Mesendoderm (in vitro differentiated cells): ENCODE measurements at regions not wholly inside any gene's neighbourhood (a gene's known extent, or its start where the extent isn't known, plus 50 kb on each side); places are given as distances from the start of the nearest gene placed in this dataset.

Experiments used
- DNase-seq: peaks from one replicate; pipeline ENCODE4 v3.0.0; 2013
- H2AK5ac ChIP-seq: 2 replicates; pipeline ENCODE4 v1.6.1; 2013; ENCODE audit warnings: low read length, inconsistent platforms
- H2BK120ac ChIP-seq: 2 replicates; pipeline ENCODE4 v1.6.1; 2013; ENCODE audit warnings: low read depth, mild to moderate bottlenecking, low read length, moderate library complexity, mixed read lengths
- H2BK15ac ChIP-seq: replicated peaks from 2 replicates; pipeline ENCODE4 v1.6.1; 2013; ENCODE audit warnings: low read depth, mild to moderate bottlenecking, moderate library complexity
- H2BK5ac ChIP-seq: 2 replicates; pipeline ENCODE4 v1.6.1; 2013; ENCODE audit warnings: low read length, inconsistent platforms
- H3K18ac ChIP-seq: 2 replicates; pipeline ENCODE4 v1.6.1; 2013; ENCODE audit warnings: mild to moderate bottlenecking, low read length, mixed read lengths
- H3K23ac ChIP-seq: one replicate; pipeline ENCODE4 v1.6.1; 2013; ENCODE audit warnings: low read length
- H3K27ac ChIP-seq: 2 replicates; pipeline ENCODE4 v1.5.1; 2013; ENCODE audit warnings: low read depth, mild to moderate bottlenecking, inconsistent platforms, low read length, moderate library complexity
- H3K27me3 ChIP-seq: 2 replicates; pipeline ENCODE4 v1.6.1; 2013; ENCODE audit warnings: low read length, control low read depth, mild to moderate bottlenecking, inconsistent platforms; ENCODE audit not compliant: insufficient read depth, poor library complexity
- H3K36me3 ChIP-seq: 2 replicates; pipeline ENCODE4 v1.6.1; 2013; ENCODE audit warnings: low read length, inconsistent platforms; ENCODE audit not compliant: control insufficient read depth, insufficient read depth
- H3K4ac ChIP-seq: one replicate; pipeline ENCODE4 v1.6.1; 2013; ENCODE audit warnings: low read depth, mild to moderate bottlenecking, low read length, moderate library complexity
- H3K4me1 ChIP-seq: 2 replicates; pipeline ENCODE4 v1.6.1; 2013; ENCODE audit warnings: low read depth, low read length, inconsistent platforms; ENCODE audit not compliant: control insufficient read depth
- H3K4me2 ChIP-seq: 2 replicates; pipeline ENCODE4 v1.6.1; 2013; ENCODE audit warnings: low read length
- H3K4me3 ChIP-seq: 2 replicates; pipeline ENCODE4 v1.5.1; 2013; ENCODE audit warnings: mild to moderate bottlenecking, low read length
- H3K56ac ChIP-seq: one replicate; pipeline ENCODE4 v1.6.1; 2013; ENCODE audit warnings: low read length
- H3K79me1 ChIP-seq: 2 replicates; pipeline ENCODE4 v1.6.1; 2013; ENCODE audit warnings: low read length, inconsistent platforms
- H3K79me2 ChIP-seq: 2 replicates; pipeline ENCODE4 v1.6.1; 2013; ENCODE audit warnings: mild to moderate bottlenecking, low read length; ENCODE audit not compliant: control insufficient read depth, insufficient read depth
- H3K9ac ChIP-seq: 2 replicates; pipeline ENCODE4 v1.6.1; 2013; ENCODE audit warnings: low read length, inconsistent platforms
- H4K5ac ChIP-seq: one replicate; pipeline ENCODE4 v1.6.1; 2013; ENCODE audit warnings: low read length
- H4K8ac ChIP-seq: one replicate; pipeline ENCODE4 v1.6.1; 2013; ENCODE audit warnings: low read depth, mild to moderate bottlenecking, control low read depth, low read length, moderate library complexity
- WGBS: extraction: QIAGEN DNeasy Blood & Tissue Kit; methylation state at CpG from one replicate; pipeline ENCODE4 v1.1.7; 2013; ENCODE audit warnings: low lambda C conversion rate, missing lambda C conversion rate; ENCODE audit not compliant: insufficient coverage; ENCODE audit errors: extremely low coverage; 5-methylcytosine and 5-hydroxymethylcytosine counted together

DNA sequence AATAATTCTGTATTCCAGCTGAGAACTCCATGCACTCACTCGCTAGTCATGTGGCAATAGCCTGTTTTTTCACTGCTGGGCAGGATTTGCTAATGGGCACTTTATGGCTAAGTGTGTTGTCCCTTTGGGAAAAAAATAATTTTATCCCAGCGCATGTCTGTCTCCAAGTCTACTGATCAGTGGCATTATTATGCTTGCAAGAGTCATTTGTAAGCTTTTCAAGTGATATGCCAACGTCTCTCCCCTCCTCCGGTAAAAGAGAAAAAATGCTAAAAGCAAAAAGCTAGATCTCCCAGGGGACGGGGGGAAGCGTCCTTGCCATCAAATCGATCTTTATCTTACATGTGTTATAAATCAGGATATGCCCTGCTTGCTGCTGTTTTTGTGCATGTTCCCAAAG is 407.7 kb downstream of the CDH26 start:
- Histone ChIP-seq H3K4ac (no peak overlapping the region), H2BK5ac (no peak overlapping the region), H3K23ac (no peak overlapping the region), H3K79me1 (no peaks in the 10 kb centered on the region), H2BK120ac (no peak overlapping the region), H3K18ac (no peak overlapping the region), H3K4me2 (no peak overlapping the region), H2AK5ac (no peak overlapping the region), H3K27ac (no peak overlapping the region), H4K5ac (no peak overlapping the region), H3K9ac (no peak overlapping the region), H3K4me3 (no peak overlapping the region), H2BK15ac (no peak overlapping the region), H3K4me1 (no peaks in the 10 kb centered on the region), H3K79me2 (no peaks in the 10 kb centered on the region), H3K36me3 (no peaks in the 10 kb centered on the region), H3K27me3 (no peaks in the 10 kb centered on the region), H3K56ac (no peak overlapping the region), H4K8ac (no peak overlapping the region)
- no CpG with 5 or more reads among the region's 7 CpGs for WGBS
- DNase-seq: no peak

DNA sequence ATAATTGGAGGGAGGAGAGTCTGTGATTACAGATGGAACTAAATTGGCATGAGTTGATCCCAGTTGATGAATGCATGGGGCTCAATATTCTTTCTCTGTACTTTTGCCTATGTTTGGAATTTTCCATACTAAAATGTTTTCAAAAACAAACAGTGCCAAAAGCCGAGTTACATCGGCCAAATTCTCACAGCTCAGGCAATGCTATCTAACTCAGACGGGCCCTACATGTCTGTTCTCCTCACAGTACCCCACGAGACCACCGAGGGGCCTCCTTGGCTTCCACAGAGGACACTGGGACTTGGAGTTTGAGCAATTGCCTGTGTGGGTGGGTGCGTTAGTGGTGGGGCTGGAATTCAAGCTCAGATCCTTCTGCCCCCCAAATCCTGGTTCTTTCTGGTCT is 413.2 kb downstream of the CDH26 start:
- Histone ChIP-seq H3K9ac (no peak overlapping the region), H3K18ac (no peak overlapping the region), H3K4ac (no peak overlapping the region), H3K36me3 (no peaks in the 10 kb centered on the region), H3K56ac (no peak overlapping the region), H3K4me2 (no peak overlapping the region), H2BK120ac (no peak overlapping the region), H3K79me2 (no peaks in the 10 kb centered on the region), H2BK5ac (no peak overlapping the region), H4K8ac (no peak overlapping the region), H2BK15ac (no peak overlapping the region), H3K23ac (no peak overlapping the region), H2AK5ac (no peak overlapping the region), H3K27me3 (no peaks in the 10 kb centered on the region), H3K4me1 (no peaks in the 10 kb centered on the region), H3K79me1 (no peaks in the 10 kb centered on the region), H4K5ac (no peak overlapping the region), H3K27ac (no peak overlapping the region), H3K4me3 (no peak overlapping the region)
- WGBS: no CpG with 5 or more reads among the region's 6 CpGs
- DNase-seq: peak; percentile 25

DNA sequence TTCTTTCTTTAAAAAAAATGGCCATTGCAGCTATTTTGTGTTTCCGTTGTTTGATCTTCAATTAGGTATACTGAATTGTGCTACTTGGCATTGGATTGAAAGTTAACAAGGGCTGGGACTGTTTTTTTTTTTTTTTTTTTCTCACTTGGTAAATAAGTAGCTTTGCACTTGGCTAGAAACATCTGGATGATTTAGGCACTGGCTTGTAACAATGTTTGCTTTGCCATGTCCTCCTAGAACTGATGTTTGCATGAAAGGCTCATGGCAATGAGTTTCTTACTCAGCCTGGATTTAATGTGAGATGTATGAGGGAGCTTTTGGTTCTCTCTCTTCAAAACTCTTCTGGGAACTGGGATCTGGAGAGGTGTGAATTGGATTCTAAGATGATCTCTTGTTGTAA is 414.1 kb downstream of the CDH26 start:
- Histone ChIP-seq H2BK5ac (no peak overlapping the region), H3K4me2 (no peak overlapping the region), H3K4ac (no peak overlapping the region), H3K36me3 (no peaks in the 10 kb centered on the region), H3K79me2 (no peaks in the 10 kb centered on the region), H3K56ac (no peak overlapping the region), H2AK5ac (no peak overlapping the region), H3K18ac (no peak overlapping the region), H3K27ac (no peak overlapping the region), H2BK15ac (no peak overlapping the region), H3K4me1 (no peaks in the 10 kb centered on the region), H3K79me1 (no peaks in the 10 kb centered on the region), H3K27me3 (no peaks in the 10 kb centered on the region), H3K23ac (no peak overlapping the region), H4K8ac (no peak overlapping the region), H2BK120ac (no peak overlapping the region), H3K4me3 (no peak overlapping the region), H4K5ac (no peak overlapping the region), H3K9ac (no peak overlapping the region)
- no peak for DNase-seq
- WGBS: no CpG with 5 or more reads among the region's 1 CpG

DNA sequence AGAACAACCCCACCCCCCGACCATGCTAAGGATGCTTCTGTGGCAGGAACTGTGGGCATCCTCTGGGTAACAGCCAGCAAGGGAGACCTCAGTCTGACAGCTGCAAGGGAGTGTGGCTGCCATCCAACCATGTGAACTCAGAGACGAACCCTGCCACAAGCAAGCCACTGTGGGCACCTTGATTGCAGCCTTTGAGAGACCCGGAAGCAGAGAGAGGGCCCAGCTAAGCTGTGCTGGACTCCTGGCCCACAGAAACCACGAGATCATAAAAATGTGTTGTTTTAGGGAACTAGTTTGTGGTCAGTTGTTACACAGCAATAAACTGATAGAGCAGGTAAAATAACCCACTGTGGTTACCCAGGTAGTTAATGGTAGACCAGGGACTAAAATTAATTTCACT is 414.6 kb downstream of the CDH26 start:
- H3K79me2 ChIP-seq: no peaks in the 10 kb centered on the region

DNA sequence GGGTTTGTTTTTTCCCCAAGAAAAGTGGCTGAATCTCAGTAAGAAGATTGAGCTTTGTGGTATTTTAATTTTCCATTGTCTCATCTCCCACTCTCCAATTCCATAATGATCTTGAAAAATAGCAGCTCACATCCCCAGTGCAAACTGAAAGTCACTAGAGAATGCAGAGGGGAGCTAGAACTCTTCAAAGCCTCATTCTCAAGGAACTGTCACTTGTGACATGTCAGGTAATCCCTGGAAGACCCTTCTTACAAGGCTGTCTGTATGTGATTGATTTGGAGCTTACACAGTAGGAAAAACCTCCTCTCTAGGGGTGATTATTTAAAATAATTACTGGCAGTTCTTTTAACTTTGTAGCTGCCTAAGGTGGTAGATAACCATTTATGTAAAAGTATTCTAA is 420.4 kb downstream of the CDH26 start:
- Histone ChIP-seq H4K8ac (no peak overlapping the region), H2BK5ac (no peak overlapping the region), H3K27me3 (no peaks in the 10 kb centered on the region), H3K23ac (no peak overlapping the region), H3K4me2 (no peak overlapping the region), H2BK120ac (no peak overlapping the region), H3K27ac (no peak overlapping the region), H3K79me2 (no peaks in the 10 kb centered on the region), H3K79me1 (no peaks in the 10 kb centered on the region), H3K56ac (no peak overlapping the region), H3K9ac (no peak overlapping the region), H3K36me3 (no peaks in the 10 kb centered on the region), H3K18ac (no peak overlapping the region), H3K4me1 (no peaks in the 10 kb centered on the region), H3K4ac (no peak overlapping the region), H2AK5ac (no peak overlapping the region), H3K4me3 (no peak overlapping the region), H2BK15ac (no peak overlapping the region), H4K5ac (no peak overlapping the region)
- DNase-seq: no peak

More for the DNA sequence above, 414.6 kb downstream of the CDH26 start:
- no peak overlapping the region for H3K23ac ChIP-seq
- no peak overlapping the region for H3K18ac ChIP-seq
- H3K4me1 ChIP-seq: no peaks in the 10 kb centered on the region
- H2AK5ac ChIP-seq: no peak overlapping the region
- no peak overlapping the region for H2BK15ac ChIP-seq
- H3K4me3 ChIP-seq: no peak overlapping the region
- WGBS: no CpG with 5 or more reads among the region's 4 CpGs
- H3K27ac ChIP-seq: no peak overlapping the region
- no peaks in the 10 kb centered on the region for H3K79me1 ChIP-seq
- no peak overlapping the region for H4K8ac ChIP-seq
- H4K5ac ChIP-seq: no peak overlapping the region
- H3K36me3 ChIP-seq: no peaks in the 10 kb centered on the region
- no peak overlapping the region for H2BK5ac ChIP-seq
- no peaks in the 10 kb centered on the region for H3K27me3 ChIP-seq
- no peak overlapping the region for H3K4ac ChIP-seq
- H3K9ac ChIP-seq: no peak overlapping the region
- H2BK120ac ChIP-seq: no peak overlapping the region
- no peak overlapping the region for H3K4me2 ChIP-seq
- no peak for DNase-seq
- no peak overlapping the region for H3K56ac ChIP-seq

DNA sequence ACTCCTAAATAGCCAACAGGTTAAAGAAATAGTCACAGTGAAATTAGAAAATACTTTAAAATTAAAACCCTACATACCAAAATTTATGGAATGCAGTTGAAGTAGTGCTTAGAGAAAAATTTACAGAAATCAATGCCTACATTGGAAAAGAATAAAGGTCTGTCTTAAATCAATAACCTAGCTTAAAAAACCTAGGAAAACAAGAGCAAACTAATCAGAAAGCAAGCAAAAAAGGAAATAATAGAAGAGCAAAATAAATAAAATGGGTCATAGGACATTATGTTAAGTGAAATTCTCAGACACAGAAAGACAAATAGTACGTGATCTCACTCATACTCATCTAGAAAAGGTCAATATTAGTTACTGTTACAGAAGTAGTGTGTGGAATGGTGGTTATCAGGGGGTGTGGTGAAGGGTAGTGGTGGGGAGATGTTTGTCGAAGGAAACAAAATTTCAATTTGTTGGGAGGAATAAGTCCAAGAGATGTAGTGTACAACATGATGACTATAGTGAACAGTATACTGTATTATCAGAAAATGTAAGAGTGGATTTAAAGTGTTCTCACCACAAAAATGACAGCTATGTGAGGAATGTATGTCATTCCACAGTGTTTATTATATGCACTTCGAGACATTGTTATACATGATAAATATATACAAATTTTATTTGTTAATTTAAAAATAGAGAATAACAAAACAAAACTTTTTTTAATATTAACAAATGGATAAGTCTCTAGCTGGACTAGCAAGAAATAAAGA is 423.6 kb downstream of the CDH26 start:
- Histone ChIP-seq H3K18ac (no peak overlapping the region), H4K8ac (no peak overlapping the region), H3K36me3 (no peaks in the 10 kb centered on the region), H3K56ac (no peak overlapping the region), H2BK5ac (no peak overlapping the region), H3K4me2 (no peak overlapping the region), H3K79me1 (no peaks in the 10 kb centered on the region), H3K4me3 (no peak overlapping the region), H3K9ac (no peak overlapping the region), H2BK15ac (no peak overlapping the region), H3K4me1 (no peaks in the 10 kb centered on the region), H3K23ac (no peak overlapping the region), H3K27me3 (no peaks in the 10 kb centered on the region), H2AK5ac (no peak overlapping the region), H3K4ac (no peak overlapping the region), H3K27ac (no peak overlapping the region), H3K79me2 (no peaks in the 10 kb centered on the region), H2BK120ac (no peak overlapping the region), H4K5ac (no peak overlapping the region)
- DNase-seq: no peak
- no CpG with 5 or more reads among the region's 3 CpGs for WGBS
